Sciatic nerve (tissue), 2 donors: ENCODE measurements at regions not wholly inside any gene's neighbourhood (a gene's known extent, or its start where the extent isn't known, plus 50 kb on each side); places are given as distances from the start of the nearest gene placed in this dataset.
"Not testable (repeated sequence)": the region's sequence is repeated elsewhere in the genome, so short reads cannot be mapped to it uniquely, and the experiment has no call there.

Experiments
- ATAC-seq: fragments of 200-7000 bp; cut with Tn5 transposase; one replicate; pipeline ENCODE4 v1.9.1; 2020; ENCODE audit warnings: mild to moderate bottlenecking, moderate library complexity
- DNase-seq: peaks from one replicate; pipeline ENCODE4 v3.0.0-alpha.2; 2020; ENCODE audit warnings: low spot score
- intact Hi-C: fragments of 100-400 bp; cut with DNase I; formaldehyde crosslinking; loops from one replicate; pipeline ENCODE4 v1.14.2; 2022
- donor health status: DM: no; HTN: no; CAD: no.
- donor health status: DM: no; HTN: no; CAD: no.

DNA sequence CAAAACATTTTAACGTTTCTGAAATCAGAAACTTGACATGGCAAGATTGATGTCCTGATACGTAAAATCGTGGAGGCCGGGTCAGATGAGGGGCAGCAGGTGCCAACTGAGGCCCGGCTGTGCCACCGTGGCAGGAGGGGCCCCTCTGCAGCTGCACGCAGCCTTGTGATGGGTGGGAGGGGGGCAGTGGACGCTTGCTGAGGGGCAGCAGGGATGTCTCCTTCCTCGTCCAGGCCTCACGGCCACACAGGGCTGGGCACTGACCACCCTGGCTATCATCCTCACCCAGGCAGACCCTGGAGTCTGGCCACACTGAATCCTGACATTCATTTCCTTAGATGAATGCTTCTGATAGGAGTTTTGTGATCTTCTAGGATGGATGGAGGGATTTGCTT is 114.7 kb downstream of the ERMARD start:
- DNase-seq, result no peak
- intact Hi-C loops, result loop anchor here (10.0 kb wide), 1 partner anchor 1591 kb away; no protein-coding TSS in a partner anchor
- no peak for ATAC-seq

DNA sequence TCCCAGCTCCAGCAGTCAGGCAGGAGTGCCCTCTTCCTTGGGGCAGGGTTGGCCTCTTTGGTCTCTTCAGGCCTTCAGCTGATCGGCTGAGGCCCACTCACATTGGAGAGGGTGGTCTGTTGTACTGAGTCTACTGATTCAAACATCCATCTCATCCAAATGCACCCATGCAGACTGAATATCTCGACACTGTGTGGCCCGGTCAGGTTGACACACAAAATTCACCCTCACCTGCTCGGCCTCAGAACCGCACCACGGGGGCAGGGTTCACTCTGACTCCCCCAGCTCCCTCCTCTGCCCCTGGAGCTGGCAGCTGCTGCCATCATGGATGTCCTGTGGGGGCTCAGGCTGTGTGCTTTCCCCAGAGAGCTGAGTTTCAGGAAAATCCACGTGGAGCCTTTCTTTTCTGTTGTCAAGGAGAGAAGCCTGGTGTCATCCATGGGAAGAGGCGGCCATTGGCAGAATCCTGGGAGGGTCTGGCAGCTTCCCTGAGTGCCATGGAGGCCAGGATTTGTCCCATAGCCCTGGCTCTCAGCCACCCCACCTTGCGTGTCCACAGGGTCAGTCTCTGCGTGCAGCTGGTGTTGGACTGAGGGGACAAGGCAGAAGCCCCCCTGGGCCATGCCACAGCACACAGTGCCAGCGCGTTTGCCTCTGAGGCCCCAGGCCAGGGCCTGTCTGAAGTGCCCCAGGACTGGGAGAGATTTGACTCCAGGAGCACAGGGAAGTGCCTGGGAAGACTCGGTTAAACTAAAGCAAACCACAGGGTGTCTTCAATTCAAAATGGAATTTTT is 114.1 kb downstream of the ERMARD start:
- intact Hi-C loops, result loop anchor here (10.0 kb wide), 1 partner anchor 1591 kb away; no protein-coding TSS in a partner anchor
- DNase-seq (no peak), ATAC-seq (no peak)

DNA sequence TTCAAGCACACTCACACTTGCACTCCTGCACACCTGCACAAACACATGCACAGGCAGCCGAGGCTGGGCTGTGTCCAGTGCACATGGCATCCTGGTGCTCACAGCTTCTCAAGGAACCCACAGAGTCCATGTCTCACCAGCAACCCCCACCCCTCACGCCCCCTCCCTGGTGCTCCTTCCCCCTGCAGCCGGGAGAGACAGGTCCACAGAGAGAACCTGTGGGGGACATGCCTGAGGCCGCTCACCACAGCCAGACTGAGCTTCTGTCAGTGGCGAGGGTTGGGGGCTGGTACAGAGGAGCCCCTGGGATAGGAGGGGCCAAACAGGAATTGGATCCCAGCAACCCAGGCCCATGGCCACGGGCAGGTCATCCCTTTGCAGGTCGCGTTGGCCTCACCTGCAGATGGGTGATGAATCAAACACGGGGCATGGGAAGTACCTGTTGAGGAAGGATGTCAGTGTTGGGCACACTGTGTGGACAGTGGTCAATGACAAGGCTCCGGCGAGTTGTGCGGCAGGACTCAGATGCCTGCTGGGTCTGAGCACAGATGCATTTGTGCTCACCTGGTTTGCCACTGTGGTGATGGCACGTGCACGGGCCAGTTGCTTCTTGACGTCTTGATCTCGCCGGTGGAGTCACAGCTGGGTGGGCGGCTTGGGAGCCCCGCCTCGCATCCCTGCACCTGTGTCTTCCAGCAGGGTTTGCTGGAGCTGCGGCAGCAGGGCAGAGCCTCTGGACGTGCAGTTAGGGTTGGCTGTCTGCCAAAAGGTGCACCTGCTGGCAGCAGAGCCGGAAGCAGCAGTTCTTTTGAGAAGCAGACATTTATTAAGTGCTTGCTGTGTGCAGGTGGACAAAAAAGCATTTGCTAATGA is 113.0 kb downstream of the ERMARD start:
- DNase-seq (no peak), ATAC-seq (no peak)
- intact Hi-C loops, result loop anchor here (10.0 kb wide), 1 partner anchor 1590 kb away; no protein-coding TSS in a partner anchor

DNA sequence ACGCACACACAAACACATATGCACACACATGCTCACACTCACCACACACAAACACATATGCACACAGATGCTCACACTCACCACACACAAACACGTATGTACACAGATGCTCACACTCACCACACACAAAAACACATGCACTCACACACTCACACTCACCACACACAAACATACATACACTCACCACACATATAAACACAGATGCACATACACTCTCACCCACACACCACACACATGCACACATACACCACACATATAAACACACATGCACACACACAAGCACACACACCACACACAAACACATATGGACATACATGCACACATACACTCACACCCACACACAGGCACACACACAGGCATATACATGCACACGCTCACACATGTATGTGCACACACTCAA is 112.3 kb downstream of the ERMARD start:
- intact Hi-C loops, result loop anchor here (10.0 kb wide), 1 partner anchor 1589 kb away; no protein-coding TSS in a partner anchor
- no peak for ATAC-seq
- DNase-seq, result no peak

- peak; percentile 33 for DNase-seq
- intact Hi-C loops, result loop anchor here (10.0 kb wide), 1 partner anchor 1588 kb away; no protein-coding TSS in a partner anchor
These were observed 111.6 kb downstream of the ERMARD start for GRCh38 chr6:169862892-169863525.

GRCh38 chr6:169862043-169862891 is 110.8 kb downstream of the ERMARD start:
- no peak for DNase-seq
- ATAC-seq, result no peak
- intact Hi-C loops, result loop anchor here (10.0 kb wide), 1 partner anchor 1587 kb away; no protein-coding TSS in a partner anchor

More at GRCh38 chr6:169862892-169863525, 111.6 kb downstream of the ERMARD start:
- ATAC-seq, result no peak

DNA sequence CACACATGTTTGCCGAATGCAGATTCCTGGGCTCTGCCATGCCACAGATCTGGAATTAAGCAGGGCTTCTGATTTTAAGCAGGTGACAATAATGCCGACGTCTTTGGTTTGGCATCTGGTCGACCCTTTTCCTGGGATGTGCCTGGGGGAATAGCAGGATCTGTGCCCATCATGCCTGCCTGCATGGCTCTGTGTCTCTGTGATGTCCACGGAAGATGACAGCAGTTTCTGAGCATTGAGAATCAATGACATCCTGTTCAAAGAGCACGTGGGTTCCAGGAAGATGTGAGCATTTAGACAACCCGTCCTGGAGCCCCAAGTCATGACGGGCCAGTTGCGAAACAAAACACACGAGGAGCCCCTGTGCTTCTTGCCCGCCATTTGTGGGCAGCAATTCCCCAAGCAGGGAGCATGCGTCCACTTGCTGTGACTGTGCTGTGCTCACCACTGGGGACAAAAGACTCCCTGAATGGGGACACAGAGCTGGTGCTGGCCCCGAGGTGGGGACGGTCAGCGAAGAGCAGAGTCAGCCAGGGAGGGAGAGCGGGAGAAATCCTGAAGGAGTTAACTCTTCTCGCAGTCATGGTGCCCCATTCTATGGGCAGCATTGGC is 110.1 kb downstream of the ERMARD start:
- no peak for ATAC-seq
- intact Hi-C loops, result loop anchor here (10.0 kb wide), 1 partner anchor 1587 kb away; no protein-coding TSS in a partner anchor
- DNase-seq, result peak; percentile 31

DNA sequence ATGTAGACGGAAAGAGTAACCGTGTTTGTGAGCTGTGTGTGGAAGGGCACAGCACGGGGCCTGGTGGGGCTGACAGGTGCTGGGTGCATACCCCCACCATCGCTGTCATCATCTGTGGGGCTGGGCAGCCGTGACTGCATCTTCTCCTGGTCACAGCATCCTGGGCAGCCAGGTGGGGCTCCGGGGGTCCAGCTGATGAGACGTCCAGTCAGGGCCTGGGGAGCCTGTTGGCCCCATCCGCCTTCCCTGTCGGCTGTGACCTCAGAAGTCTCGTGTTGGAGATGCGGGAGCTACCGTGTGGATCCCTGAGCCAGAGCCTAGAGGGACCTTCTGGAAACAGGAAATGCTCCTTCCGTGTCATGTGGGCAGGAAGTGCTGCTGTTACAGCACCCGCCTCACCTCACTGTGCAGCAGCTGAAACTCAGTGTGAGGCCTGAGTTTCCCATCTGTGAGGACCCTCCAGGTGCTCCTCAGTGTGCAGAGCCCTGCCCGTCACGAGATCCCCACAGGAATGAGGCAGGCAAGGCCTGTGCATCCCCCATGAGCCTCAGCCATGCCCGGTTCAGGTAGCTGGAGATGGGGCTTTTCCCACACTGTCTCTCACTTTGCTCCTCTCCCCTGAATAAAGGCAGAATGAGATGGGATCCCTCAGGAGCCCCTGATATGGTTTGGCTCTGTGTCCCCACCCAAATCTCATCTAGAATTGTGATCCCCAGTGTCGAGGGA is 108.7 kb downstream of the ERMARD start:
- no peak for ATAC-seq
- intact Hi-C loops, result loop anchor here (10.0 kb wide), 1 partner anchor 1585 kb away; no protein-coding TSS in a partner anchor
- DNase-seq, result peak; percentile 42

GRCh38 chr6:169859401-169859977 is 108.1 kb downstream of the ERMARD start:
- DNase-seq, result peak; percentile 22
- intact Hi-C loops, result no loop called here
- no peak for ATAC-seq

- peak; percentile 49 for DNase-seq
- intact Hi-C loops, result no loop called here
- ATAC-seq, result no peak
These were observed 107.5 kb downstream of the ERMARD start for GRCh38 chr6:169858935-169859351.

- ATAC-seq (no peak), DNase-seq (peak; percentile 38)
- intact Hi-C loops, result no loop called here
These were observed 107.0 kb downstream of the ERMARD start for GRCh38 chr6:169858293-169858934.

DNA sequence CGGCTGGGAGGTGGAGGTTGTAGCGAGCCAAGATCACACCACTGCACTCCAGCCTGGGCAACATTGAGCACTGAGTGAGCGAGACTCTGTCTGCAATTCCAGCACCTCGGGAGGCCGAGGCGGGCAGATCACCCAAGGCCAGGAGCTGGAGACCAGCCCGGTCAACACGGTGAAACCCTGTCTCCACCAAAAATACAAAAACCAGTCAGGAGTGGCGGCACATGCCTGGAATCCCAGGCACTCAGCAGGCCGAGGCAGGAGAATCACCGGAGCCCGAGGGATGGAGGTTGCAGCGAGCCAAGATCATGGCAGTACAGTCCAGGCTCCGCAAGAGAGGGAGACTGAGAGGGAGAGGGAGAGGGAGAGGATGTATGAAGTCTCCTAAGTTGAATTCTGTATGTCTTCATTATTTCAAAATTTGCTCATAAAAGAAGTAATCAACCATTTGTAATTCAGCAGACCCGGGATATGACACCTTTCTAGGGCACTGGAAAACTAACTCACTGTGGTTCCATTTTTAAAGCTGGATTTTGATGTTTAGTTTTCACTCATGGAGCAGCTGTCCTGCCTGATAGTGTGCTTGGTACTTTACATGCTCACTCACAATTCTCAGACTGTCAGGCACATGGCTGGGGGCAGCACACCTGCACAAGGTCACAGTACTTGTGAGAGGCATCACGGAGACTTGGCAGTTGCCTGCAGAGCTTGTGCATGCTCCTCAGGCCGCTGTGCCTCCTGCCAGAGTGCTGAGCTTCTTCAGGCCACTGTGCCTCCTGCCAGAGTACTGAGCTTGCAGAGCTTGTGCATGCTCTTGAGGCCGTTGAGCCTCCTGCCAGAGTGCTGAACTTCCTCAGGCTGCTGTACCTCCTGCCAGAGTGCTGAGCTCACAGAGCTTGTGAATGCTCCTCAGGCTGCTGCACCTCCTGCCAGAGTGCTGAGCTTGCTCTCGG is 106.2 kb downstream of the ERMARD start:
- peak; percentile 12 for DNase-seq
- ATAC-seq, result no peak
- intact Hi-C loops, result no loop called here

DNA sequence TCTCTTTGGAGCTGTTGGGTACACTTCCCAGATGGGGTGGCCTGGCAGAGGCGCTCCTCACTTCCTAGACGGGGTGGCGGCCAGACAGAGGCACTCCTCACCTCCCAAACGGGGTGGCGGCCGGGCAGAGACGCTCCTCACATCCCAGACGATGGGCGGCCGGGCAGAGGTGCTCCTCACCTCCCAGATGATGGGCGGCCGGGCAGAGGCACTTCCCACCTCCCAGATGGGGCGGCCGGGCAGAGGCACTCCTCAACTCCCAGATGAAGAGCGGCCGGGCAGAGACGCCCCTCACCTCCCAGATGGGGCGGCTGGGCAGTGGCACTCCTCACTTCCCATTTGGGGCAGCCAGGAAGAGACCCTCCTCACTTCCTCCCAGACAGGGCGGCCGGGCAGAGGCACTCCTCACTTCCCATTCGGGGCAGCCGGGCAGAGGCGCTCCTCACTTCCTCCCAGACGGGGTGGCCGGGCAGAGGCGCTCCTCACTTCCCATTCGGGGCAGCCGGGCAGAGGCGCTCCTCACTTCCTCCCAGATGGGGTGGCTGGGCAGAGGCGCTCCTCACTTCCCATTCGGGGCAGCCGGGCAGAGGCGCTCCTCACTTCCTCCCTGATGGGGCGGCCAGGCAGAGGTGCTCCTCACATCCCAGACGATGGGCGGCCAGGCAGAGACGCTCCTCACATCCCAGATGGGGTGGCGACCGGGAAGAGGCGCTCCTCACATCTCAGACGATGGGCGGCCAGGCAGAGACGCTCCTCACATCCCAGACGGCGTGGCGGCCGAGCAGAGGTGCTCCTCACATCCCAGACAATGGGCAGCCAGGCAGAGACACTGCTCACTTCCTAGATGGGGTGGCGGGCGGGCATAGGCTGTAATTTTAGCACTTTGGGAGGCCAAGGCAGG is 105.3 kb downstream of the ERMARD start:
- DNase-seq, result peak; percentile 41
- intact Hi-C loops, ATAC-seq: not testable (repeated sequence)

- intact Hi-C loops, result no loop called here
- ATAC-seq (no peak), DNase-seq (no peak)
These were observed 103.4 kb downstream of the ERMARD start for GRCh38 chr6:169854813-169855212.
